HK-2 (cell line): ENCODE measurements at regions not wholly inside any gene's neighbourhood (a gene's known extent, or its start where the extent isn't known, plus 50 kb on each side); places are given as distances from the start of the nearest gene placed in this dataset.

Source experiments
- DNase-seq: peaks from one replicate; pipeline ENCODE4 v3.0.0-alpha.2; 2018; ENCODE audit not compliant: unreplicated experiment

GRCh38 chr2:177015356-177015923, 197.2 kb upstream of the HNRNPA3 start:
- DNase-seq: no peak

GRCh38 chr2:177020524-177021119, 192.0 kb upstream of the HNRNPA3 start:
- DNase-seq: no peak

GRCh38 chr2:177021706-177022343, 190.8 kb upstream of the HNRNPA3 start:
- DNase-seq: no peak

- DNase-seq: no peak
These were observed 187.8 kb upstream of the HNRNPA3 start for GRCh38 chr2:177024765-177025164.

GRCh38 chr2:177026253-177026652, 186.3 kb upstream of the HNRNPA3 start:
- DNase-seq: no peak

- no peak for DNase-seq
These were observed 185.6 kb upstream of the HNRNPA3 start for GRCh38 chr2:177026956-177027355.

GRCh38 chr2:177028296-177028695, 184.3 kb upstream of the HNRNPA3 start:
- DNase-seq: no peak

- DNase-seq: no peak
These were observed 183.5 kb upstream of the HNRNPA3 start for GRCh38 chr2:177029075-177029474.

GRCh38 chr2:177029501-177029900, 183.1 kb upstream of the HNRNPA3 start:
- DNase-seq: no peak

GRCh38 chr2:177029901-177030300, 182.7 kb upstream of the HNRNPA3 start:
- no peak for DNase-seq

GRCh38 chr2:177030451-177031105, 182.0 kb upstream of the HNRNPA3 start:
- DNase-seq: no peak

- DNase-seq: no peak
These were observed 181.0 kb upstream of the HNRNPA3 start for GRCh38 chr2:177031438-177032180.

GRCh38 chr2:177036747-177037146, 175.8 kb upstream of the HNRNPA3 start:
- DNase-seq: no peak

GRCh38 chr2:177037569-177037968, 175.0 kb upstream of the HNRNPA3 start:
- no peak for DNase-seq

GRCh38 chr2:177038787-177039484, 173.7 kb upstream of the HNRNPA3 start:
- no peak for DNase-seq

GRCh38 chr2:177042311-177042710, 170.3 kb upstream of the HNRNPA3 start:
- no peak for DNase-seq

- DNase-seq: no peak
These were observed 167.9 kb upstream of the HNRNPA3 start for GRCh38 chr2:177044671-177045070.

- no peak for DNase-seq
These were observed 163.6 kb upstream of the HNRNPA3 start for GRCh38 chr2:177048981-177049380.

GRCh38 chr2:177051278-177051677, 161.3 kb upstream of the HNRNPA3 start:
- no peak for DNase-seq

GRCh38 chr2:177052471-177052870, 160.1 kb upstream of the HNRNPA3 start:
- DNase-seq: no peak

- no peak for DNase-seq
These were observed 159.6 kb upstream of the HNRNPA3 start for GRCh38 chr2:177053038-177053437.

- DNase-seq: no peak
These were observed 158.9 kb upstream of the HNRNPA3 start for GRCh38 chr2:177053716-177054115.
